ENCODE measurements at regions not wholly inside any gene's neighbourhood (a gene's known extent, or its start where the extent isn't known, plus 50 kb on each side); places are given as distances from the start of the nearest gene placed in this dataset.

DNA sequence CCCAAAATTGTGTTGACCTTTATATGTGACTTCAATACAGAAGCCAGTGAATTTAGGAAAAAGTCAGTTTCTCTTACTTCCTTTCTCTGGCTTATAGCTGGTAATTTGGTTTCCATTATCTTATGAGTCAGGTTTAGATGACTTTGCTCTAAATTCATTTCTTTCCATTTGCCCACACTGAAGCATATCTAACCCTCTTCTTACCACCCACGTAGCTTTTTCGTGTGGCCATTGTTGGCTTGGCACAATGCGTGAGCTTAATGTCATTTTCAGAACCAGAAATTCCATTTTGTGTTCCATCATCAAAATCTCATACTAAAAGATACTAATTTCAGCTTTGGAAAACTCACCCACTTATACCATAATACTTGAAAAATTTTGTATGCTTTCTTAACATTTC lies 271.2 kb downstream of the INHBA start:
- TF ChIP-seq, protein P1, sequence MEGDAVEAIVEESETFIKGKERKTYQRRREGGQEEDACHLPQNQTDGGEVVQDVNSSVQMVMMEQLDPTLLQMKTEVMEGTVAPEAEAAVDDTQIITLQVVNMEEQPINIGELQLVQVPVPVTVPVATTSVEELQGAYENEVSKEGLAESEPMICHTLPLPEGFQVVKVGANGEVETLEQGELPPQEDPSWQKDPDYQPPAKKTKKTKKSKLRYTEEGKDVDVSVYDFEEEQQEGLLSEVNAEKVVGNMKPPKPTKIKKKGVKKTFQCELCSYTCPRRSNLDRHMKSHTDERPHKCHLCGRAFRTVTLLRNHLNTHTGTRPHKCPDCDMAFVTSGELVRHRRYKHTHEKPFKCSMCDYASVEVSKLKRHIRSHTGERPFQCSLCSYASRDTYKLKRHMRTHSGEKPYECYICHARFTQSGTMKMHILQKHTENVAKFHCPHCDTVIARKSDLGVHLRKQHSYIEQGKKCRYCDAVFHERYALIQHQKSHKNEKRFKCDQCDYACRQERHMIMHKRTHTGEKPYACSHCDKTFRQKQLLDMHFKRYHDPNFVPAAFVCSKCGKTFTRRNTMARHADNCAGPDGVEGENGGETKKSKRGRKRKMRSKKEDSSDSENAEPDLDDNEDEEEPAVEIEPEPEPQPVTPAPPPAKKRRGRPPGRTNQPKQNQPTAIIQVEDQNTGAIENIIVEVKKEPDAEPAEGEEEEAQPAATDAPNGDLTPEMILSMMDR (IDR thresholded peaks at IDR 0.05; ENCODE audit: unreplicated experiment) = no peak
- no peak for DNase-seq (ENCODE audit: low spot score)
- H3K4me3 Mint-ChIP-seq (ENCODE audit: unreplicated experiment) = no peak overlapping the region

DNA sequence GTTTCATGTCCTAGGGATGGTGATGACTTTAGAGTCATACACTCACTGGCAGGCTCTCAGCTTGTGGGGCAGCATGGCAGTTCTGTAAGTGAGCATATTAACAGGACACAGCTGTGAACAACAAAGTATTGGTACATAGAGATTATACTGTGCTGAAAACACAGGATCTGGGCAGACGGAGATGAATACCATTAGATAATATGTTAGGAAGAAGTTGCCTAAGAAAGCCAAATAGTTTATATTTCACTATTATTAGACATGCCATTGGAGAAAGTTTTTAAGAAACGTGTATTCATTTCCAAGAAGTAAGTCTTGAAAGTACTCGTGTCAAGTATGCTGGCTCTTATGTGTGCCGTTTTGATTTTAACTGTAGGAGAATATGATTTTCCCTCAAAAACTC lies 274.5 kb downstream of the INHBA start:
- H3K36me3 Mint-ChIP-seq (ENCODE audit: low read depth, unreplicated experiment) = no peaks in the 10 kb centered on the region
- no peaks in the 10 kb centered on the region for H3K9me3 Mint-ChIP-seq (ENCODE audit: unreplicated experiment)
- no peak overlapping the region for H3K4me3 Mint-ChIP-seq (ENCODE audit: unreplicated experiment)
- H3K27ac Mint-ChIP-seq (ENCODE audit: unreplicated experiment) = no peak overlapping the region
- TF ChIP-seq, protein P1 (IDR thresholded peaks at IDR 0.05; ENCODE audit: unreplicated experiment) = no peak
- peaks cover 3% of the 10 kb centered on the region for H3K27me3 Mint-ChIP-seq (ENCODE audit: unreplicated experiment)
- H3K4me1 Mint-ChIP-seq (ENCODE audit: unreplicated experiment) = no peaks in the 10 kb centered on the region
- no peak for DNase-seq (ENCODE audit: low spot score)

More for the DNA sequence above, 271.2 kb downstream of the INHBA start:
- Mint-ChIP-seq H3K27me3 (ENCODE audit: unreplicated experiment) (peaks cover 4% of the 10 kb centered on the region), H3K9me3 (ENCODE audit: unreplicated experiment) (no peaks in the 10 kb centered on the region), H3K4me1 (ENCODE audit: unreplicated experiment) (no peaks in the 10 kb centered on the region), H3K27ac (ENCODE audit: unreplicated experiment) (no peak overlapping the region), H3K36me3 (ENCODE audit: low read depth, unreplicated experiment) (no peaks in the 10 kb centered on the region)

DNA sequence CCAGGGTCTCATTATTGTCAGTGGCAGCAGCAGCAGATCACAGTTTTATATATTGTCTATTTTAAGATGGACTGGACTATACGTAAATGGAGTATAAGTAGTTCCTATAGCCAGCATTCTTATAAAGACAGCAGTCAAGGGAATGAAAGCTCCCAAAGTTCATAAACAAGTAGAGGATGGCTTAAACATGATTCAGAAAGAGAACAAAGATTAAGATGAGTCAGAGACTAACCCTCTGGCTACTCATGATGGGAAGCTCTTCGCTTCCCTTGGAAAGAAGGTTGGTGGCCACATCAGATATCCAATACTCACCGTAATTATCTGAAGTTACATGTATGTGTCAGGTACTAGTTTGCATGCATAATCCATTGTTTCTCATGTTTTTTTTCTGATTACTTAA lies 277.0 kb downstream of the INHBA start:
- no peaks in the 10 kb centered on the region for H3K9me3 Mint-ChIP-seq (ENCODE audit: unreplicated experiment)
- no peaks in the 10 kb centered on the region for H3K4me1 Mint-ChIP-seq (ENCODE audit: unreplicated experiment)
- peaks cover 3% of the 10 kb centered on the region for H3K27me3 Mint-ChIP-seq (ENCODE audit: unreplicated experiment)
- no peaks in the 10 kb centered on the region for H3K36me3 Mint-ChIP-seq (ENCODE audit: low read depth, unreplicated experiment)
- no peak overlapping the region for H3K4me3 Mint-ChIP-seq (ENCODE audit: unreplicated experiment)
- H3K27ac Mint-ChIP-seq (ENCODE audit: unreplicated experiment) = no peak overlapping the region
- TF ChIP-seq, protein P1 (IDR thresholded peaks at IDR 0.05; ENCODE audit: unreplicated experiment) = no peak
- no peak for DNase-seq (ENCODE audit: low spot score)

DNA sequence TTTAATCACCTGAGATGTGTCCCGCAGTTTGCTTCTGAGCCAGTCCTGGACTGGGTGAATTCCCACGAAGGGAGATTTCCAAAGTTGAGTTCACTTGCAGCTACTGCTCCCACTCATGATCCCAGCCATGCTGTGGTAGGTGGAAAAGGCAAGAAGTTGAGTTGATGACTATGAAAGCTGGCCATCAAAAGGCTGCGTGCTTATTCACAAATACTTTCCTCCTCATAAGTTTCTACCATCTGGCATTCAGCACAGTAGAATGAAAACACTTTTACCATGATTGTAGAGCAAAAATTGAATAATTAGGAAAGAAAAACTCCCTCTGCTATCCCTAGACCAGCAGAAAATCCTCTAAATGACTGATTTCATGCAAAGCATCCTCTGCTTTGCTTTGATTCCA lies 281.8 kb downstream of the INHBA start:
- H3K27me3 Mint-ChIP-seq (ENCODE audit: unreplicated experiment) = no peaks in the 10 kb centered on the region
- H3K4me1 Mint-ChIP-seq (ENCODE audit: unreplicated experiment) = peaks cover 2% of the 10 kb centered on the region
- DNase-seq (ENCODE audit: low spot score) = no peak
- no peak overlapping the region for H3K27ac Mint-ChIP-seq (ENCODE audit: unreplicated experiment)
- TF ChIP-seq, protein P1 (IDR thresholded peaks at IDR 0.05; ENCODE audit: unreplicated experiment) = no peak
- H3K9me3 Mint-ChIP-seq (ENCODE audit: unreplicated experiment) = no peaks in the 10 kb centered on the region
- no peak overlapping the region for H3K4me3 Mint-ChIP-seq (ENCODE audit: unreplicated experiment)
- H3K36me3 Mint-ChIP-seq (ENCODE audit: low read depth, unreplicated experiment) = no peaks in the 10 kb centered on the region

DNA sequence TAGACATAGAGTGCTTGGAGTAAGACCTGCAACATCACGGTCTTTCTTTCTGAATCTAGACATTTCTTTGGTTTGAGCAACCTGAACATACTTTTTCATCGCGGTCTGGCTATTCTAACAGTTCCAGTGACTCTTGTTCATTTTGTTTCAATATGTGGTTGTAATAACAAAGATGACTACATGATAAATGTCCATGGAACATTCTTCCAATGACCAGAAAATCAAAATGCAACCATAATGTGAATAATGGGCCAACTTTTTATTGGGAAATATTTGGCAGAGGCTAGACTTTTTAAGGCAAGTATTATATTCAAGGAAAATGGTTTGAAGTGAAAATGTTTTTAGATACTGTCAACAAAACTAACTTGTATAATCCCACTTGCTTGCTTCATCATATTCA lies 282.5 kb downstream of the INHBA start:
- Mint-ChIP-seq H3K4me3 (ENCODE audit: unreplicated experiment) (no peak overlapping the region), H3K36me3 (ENCODE audit: low read depth, unreplicated experiment) (no peaks in the 10 kb centered on the region), H3K27ac (ENCODE audit: unreplicated experiment) (no peak overlapping the region), H3K4me1 (ENCODE audit: unreplicated experiment) (peaks cover 2% of the 10 kb centered on the region), H3K27me3 (ENCODE audit: unreplicated experiment) (no peaks in the 10 kb centered on the region), H3K9me3 (ENCODE audit: unreplicated experiment) (no peaks in the 10 kb centered on the region)
- TF ChIP-seq, protein P1 (IDR thresholded peaks at IDR 0.05; ENCODE audit: unreplicated experiment) = no peak
- no peak for DNase-seq (ENCODE audit: low spot score)
